NCI-H460 (cell line): ENCODE measurements at regions not wholly inside any gene's neighbourhood (a gene's known extent, or its start where the extent isn't known, plus 50 kb on each side); places are given as distances from the start of the nearest gene placed in this dataset.
"Not testable (repeated sequence)": the region's sequence is repeated elsewhere in the genome, so short reads cannot be mapped to it uniquely, and the experiment has no call there.

ENCODE experiments used
- DNase-seq: peaks from one replicate; pipeline ENCODE4 v3.0.0-alpha.2; 2016; ENCODE audit warnings: low read depth; ENCODE audit errors: extremely low read depth

DNA sequence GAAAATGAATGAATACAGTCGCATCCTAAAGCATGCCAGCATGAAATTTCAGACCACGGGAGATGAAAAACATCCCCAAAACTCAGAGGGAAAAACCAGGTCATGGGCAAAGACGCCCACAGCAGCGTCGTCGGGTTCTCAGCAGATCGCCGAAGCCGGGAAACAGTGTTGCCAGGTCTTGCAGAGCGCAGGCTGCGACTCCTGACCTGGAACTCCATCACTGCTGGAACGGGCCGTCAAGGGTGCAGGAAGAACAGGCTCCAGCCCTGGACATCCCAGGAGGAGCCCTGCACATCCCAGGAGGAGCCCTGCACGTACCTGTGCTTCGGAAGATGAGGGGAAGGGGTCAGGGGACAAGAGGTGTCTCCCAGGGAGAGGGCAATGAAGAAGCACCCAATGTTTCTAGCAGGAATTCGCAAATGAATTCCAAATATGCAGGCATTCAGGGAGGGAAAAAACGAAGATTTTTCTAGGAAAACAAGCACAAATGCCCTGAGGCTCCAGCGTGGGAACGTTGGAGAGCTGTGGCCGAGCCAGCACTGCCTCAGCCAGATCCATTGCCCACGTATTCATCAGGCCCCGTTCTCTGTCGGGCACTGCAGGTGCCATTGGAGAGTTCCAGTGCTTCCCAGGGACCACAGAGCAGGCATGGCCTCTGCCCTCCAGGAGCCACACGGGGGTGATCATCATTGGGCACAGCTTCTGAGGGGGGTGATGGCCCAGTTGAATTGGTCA is 1110.4 kb downstream of the BRD1 start:
- DNase-seq: no peak

DNA sequence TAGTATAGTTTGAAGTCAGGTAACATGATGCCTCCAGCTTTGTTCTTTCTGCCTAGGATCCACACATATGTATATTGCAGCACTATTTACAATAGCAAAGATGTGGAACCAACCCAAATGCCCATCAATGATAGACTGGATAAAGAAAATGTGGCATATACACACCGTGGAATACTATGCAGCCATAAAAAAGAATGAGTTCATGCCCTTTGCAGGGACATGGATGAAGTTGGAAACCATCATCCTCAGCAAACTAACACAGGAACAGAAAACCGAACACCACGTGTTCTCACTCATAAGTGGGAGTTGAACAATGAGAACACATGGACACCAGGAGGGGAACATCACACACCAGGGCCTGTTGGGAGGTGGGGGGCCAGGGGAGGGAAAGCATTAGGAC is 1111.5 kb downstream of the BRD1 start:
- DNase-seq: not testable (repeated sequence)

DNA sequence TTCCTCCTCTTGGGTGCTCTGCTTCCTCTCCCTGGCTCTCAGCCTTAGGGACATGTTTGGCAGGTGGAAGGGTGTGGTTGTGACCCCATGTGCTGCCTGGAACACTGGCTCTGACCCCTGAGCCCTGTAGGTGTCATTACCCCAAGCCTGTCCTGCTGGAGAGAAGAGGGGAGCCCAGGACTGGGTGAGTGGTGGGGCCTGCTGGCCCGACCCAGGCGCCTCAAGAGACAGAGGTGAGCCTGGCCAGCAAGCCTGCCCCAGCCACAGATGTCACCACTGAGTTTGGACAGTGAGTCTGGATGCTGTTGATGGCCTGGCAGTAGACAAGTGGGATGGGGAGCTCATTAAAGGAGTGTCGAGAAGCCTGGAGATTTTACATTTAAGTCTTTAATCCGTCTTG is 1112.2 kb downstream of the BRD1 start:
- DNase-seq: no peak

DNA sequence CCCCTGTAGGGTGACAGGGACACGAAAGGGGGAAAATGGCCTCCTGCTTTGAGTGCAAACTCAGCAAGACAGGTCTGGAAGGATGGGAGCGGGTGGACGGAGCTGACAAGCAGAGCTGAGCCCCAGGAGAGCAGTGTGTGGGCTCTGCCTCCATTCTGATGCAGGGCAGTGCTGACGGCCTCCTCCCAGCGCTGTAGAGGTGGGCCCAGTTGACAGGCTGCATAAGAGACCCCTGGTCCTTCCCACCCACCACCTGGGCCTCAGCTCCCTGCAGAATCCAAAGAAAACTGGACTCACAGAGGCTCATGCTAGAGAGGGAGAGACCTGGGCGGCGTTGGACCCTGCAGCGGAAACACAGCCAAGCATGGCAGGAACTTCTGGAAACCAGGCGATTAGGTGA is 1113.4 kb downstream of the BRD1 start:
- no peak for DNase-seq

DNA sequence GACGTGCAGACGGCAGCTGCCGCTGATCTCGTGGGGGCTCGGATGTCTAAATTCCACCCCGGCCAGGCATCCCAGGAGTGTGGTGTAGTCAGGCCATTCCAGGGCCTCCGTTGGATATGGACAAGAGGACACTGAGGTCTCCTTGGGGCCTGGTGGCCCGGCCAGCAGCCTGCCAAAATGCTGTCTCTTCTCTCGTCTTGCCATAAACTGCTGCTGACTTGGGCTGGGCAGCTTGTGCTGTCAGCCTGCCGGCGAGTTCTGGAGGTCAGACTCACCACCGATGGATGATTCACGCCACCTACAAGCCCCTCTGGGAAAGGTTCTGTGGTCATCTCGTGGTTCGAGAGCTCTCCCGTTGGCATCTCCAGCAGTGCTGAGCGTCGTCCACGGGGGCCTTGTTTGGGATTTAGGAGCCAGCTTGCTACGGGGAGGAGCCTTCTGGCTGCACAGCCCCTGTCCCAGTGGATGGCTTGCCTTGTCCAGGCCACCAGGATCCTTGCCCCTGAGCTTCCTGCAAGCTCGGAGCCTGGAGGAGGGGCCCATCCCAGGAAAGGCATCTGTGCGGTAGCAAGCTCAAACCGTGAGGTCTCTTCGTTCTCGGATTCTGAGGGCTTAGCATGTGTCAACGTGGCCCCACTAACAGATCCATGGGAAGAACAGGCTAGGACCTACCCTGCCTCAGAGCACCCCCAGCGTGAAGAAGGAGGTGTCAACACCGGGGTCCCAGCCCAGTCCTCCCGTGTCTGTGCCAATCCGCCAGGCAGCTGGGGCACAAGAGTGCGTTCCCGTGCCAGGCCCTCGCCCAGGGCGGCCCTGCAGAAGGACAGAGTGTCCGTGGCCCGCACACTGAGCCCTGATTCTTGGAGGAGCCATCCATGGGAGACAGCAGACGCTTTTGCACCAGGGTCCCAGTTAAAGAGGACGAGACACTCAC is 1114.1 kb downstream of the BRD1 start:
- no peak for DNase-seq

DNA sequence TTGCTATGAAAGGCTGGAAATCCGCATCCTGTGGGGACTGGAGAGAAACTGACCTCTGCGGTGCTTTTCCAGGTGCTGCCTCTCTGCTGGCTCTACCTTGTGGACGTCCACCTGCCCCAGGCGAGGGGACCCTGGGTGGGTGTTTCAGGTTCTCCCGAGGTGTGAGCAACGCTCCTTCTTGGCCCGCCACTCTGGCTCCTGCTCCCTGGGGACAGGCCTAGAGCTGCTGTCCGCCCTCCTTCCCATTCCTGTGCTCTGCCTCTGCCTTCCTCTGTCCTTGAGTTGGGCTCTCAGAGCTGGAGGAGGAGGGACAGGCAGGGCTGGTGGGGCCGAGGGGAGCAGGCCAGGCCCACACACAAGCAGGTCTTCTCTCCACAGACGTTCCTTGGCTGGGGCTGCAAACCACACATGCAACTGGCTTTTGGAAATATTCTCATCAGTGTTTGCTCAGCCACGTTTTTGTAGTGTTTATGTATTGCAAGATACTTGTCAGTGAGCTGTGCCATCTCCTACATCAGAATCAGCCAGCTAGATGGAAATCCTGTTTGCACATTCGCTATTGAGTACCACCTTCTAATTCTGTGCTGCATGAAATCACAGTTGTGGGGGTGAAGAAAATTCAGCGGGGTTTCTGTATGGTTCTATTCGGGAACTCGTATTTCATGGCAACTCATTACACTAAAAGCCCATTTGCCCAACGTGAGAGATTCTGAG is 1115.0 kb downstream of the BRD1 start:
- DNase-seq: no peak

DNA sequence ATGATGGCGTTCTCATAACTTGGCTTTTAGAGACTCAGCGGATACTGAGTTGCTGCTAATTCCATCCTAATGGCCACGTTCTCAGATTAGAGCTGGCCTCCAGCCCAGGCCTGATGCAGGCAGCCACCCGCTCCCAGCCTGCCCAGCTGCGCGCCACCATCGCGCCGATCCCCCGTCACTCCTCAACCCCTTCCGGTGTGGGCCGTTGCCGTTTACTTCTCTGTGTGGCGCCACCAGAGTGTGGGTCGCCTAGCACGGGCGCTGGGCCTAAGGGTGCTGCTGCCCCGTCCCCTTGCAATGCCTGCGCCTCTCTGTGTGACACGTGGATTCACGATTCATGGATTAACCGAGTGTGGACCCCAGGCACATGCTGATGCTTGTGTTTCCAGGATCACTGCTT is 1116.0 kb downstream of the BRD1 start:
- DNase-seq: no peak

DNA sequence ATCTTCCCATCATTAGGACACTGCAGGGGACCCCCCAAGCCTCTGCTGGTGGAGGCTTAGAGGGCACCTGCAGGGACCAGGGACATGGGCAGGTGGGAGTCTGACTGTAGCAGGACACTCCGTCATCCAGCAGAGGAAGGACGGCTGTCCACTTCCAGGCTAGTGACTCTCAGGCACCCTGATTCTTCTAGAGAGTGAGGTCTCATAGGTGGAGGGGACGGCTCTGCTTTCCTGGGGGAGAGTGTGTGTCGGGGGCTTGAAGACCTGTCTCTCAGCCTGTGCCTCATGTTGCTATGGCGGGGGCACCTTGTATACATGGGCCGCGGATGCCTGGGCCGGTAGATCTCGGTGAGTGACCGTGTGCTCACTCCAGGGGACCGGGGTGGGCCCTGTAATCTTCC is 1116.6 kb downstream of the BRD1 start:
- no peak for DNase-seq

DNA sequence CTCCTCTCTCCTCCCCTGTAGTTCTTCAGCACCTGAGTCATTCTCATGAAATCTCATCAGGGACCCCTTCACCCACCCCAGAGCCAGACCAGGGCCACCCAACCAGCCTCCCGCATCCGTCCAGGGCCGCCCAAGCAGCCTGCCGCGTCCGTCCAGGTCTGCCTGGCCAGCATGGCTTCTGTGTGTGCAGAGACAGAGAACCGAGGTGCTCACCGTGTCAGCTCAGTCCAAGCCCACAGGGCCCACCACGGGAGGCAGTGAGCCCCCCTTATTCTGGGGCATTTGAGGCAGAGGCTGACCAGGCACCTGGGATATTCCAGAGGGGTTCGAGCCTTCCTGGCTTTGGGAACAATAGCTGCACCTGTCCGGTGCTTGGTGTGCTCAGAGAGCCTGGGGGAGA is 1117.3 kb downstream of the BRD1 start:
- no peak for DNase-seq

DNA sequence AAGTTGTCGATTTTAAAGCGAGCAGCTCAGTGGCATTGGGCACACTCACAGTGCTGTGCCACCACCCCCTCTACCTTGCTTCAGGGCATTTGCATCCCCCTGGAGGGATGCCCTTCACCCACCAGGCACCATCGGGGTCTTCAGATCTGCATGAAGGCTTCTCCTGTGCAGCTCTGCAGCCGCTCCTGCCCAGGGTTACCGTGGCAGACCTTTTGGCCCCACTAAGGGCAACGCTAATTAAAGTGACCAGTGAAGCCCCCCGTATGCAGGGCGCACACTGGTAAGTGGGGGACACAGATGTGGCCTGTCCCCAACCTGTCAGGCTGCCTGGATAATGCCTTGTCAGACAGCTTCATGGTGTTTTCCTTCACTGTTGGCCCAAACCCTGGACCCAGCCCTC is 1117.7 kb downstream of the BRD1 start:
- DNase-seq: no peak

DNA sequence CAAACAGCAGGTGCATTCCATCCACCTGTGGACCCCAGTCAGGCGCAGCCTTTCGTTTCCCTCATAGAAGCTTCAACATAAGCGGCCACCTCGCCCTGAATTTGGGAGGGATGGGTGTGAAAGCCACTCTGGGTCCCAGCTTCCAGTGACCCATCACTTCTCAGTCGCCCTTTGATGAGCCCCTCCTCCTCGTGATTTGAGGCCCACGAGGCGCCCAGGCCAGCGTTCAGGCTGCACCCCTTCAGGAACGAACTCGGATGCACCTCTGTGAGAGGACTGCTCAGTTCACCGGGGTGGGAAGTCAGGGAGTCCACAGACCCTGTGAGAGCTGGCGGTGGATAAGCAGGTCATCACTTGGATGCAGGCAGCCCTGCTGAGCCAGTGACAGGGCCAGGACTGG is 1118.2 kb downstream of the BRD1 start:
- DNase-seq: no peak

DNA sequence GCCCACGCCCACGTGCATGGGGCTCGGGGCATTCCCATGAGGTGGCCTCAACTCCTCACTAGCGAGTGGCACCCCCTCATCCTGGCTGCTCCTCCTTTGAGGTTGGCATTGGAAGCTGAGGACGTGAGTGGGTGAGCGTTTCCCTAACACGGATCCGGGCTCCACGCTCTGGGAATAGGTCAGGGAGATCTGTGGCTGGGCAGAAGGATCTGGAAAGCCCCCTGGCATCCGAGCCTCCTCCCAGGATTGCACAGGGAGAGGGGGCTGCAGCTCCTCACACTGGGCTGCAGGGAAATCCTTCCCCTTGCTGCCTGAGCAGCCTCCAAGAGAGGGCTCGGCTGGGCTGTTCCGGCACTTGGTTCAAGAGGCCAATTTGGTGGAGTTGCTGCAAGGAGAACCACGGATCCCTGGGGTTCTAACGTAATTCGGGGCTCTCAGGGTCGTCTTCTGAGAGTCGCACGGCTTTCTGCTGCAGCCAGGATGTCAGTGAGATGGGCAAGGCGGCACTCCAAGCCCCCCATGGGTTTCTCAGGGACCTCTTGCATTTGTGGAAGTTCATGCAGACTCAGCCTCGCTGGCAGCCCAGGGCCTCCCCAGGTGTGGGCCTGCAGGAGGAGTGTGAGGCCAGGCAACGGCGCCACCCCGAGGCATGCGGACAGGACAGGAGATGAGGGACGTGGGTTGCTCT is 1119.0 kb downstream of the BRD1 start:
- DNase-seq: no peak

DNA sequence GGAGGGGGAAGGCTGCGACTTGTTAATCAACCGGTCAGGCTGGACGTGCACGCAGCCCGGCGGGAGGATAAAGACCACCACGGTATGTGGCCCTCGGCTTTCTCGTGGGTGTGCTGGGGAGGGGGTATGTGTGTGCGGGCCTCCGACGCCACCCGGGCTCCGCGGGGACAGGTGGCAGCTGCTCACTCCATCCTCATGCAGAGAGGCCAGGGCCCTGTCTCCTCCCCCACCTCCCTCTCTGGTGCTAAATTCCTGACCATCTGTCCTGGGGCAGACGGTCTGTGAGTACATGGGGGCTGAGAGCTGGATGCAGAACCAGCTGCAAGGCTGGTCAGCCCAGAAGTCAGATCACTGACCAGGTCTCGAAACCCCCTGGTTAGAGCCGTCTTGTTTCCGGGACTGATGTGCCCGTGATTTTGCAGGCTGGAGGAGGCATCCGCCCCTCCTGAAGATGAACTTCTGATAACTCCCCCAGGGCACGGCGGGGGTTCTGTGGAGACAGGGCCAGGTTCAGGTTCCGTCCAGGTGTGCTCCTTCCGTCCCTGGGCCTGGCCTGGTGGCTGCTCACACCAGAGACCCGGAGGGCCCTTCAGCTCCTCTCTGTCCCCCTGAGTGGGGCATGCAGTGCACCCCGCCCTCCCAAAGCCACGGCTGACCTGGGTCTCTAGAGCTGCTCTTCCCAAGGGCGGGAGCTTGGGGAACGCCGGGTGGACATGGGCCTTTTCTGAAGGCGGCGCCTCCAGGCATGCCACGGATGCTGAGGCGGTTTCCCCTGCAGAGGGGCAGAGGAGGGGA is 1119.7 kb downstream of the BRD1 start:
- DNase-seq: no peak

DNA sequence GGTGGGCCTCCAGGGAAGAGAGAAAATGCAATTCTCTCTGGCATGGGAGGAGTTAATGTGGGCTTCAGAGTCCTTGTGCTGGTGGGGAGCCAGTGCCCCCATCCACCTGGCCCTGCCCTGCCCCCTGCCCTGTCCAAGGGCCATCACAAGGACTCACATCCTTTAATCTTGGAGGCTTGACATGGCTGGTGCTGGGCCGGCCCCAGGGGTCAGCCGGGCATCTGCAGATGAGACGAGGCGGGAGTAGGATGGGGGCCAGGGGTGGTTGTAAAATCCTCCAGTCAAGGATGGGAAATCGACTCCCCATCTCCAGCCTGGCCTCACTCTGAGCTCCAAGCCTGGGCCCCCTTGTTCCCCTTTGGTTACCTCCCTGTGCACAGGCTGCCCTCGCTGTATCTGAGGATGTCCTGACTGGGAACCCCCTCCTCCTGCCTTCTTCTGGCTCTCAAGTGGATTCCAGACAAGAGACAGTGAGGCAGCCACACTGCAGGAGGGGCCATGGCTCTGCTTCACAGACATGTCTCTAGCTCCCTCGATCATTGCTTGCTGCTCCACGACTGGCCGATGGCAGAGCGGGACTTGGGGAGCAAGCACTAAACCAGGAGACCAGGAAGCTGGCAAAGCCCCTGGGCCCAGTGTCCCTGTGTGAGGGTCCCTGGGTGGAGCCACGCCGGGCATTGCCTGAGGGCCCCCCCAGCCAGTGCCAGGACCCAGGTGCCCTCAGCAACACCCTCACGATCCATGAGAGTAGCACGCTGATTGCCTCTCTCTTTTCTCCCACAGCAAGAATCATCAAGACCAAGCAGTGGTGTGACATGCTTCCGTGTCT is 1120.5 kb downstream of the BRD1 start:
- DNase-seq: no peak

DNA sequence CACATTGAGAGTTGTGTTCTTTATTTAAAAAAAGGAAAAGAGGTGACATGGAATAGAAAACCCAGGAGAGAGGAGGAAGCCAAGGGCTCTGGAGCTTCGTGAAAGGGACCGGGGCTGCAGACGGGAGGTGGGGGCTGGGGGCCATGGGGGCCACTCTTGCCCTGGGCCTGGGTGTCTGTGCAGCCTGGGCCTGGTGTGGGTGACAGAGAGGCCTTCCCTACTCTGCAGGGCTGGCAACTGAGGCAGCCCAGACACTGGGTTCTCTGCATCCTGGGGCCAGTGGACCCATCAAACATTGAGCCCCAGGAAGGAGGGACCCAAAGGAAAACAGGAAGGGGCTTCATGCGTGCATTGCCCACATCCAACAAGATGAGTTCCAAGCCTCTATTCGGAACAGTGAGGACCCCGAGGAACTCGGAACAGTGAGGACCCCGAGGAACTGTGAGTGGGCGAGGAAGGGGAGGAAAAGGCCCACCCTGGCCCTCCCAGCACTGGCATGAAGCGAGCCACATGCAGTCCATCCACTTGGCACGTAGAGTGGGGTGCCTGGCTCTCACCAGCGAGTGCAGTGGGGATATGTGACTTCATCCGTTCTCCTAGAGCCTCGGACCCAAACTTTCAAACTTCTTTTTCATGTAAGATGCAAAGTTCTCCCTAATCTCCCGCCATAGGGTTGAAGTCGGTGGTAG is 1121.6 kb downstream of the BRD1 start:
- no peak for DNase-seq

DNA sequence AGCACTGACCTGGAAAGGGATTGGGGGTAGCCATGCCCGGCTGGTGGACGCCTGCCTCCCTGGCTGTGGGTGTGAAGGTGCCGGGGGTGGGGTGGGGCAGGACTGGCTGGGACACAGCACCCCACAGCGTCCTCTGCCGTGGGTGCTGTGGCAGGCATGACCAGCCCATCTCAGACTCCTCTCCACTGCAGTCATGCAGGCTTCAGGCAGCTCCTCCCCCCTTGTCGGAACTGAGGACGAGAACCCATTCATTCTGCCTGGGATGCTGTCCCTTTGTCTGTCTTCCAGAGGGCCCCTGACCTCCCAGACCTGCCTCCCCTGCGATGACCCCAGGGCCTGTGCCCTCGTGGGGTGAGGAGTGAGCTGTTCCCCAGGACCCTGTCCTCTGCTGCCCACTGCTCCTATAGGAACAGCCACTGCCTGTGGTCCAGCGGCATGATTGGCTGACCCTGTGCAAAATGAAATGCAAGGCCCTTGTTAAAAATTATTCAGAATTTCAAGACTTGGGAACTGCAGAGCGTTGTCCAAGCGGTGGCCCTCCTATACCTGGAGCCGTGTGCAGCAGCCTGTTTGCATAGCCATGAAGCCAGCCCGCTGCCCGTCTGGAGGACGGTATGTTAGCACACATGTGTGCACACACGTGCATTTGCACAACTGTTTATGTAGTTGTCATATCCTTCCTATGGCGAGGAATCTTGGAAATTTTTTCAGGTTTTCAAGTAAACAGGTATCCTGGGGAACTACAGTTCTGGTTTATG is 1122.3 kb downstream of the BRD1 start:
- DNase-seq: no peak

DNA sequence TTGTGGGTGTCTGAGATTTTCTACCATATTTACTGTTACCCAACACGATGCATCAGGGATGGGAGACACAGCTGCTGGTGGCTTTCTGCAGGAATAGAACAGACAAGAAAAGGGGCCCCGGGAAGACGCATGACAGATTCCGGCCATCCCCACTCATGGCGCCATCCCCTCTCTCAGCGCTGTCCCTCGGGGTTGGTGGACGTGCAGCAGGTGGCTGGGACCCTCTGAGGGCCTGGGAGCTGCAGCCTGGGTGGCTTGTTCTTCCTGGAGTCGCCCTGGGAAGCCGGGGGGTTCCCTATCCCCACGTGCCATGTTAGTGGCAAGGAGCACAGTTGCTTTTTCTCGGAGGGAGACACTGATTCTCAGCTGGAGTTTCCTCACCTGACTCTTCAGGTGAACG is 1123.3 kb downstream of the BRD1 start:
- DNase-seq: no peak
